ENCODE measurements at regions not wholly inside any gene's neighbourhood (a gene's known extent, or its start where the extent isn't known, plus 50 kb on each side); places are given as distances from the start of the nearest gene placed in this dataset.

GRCh38 chr9:117491491-117491890 is 76.6 kb upstream of the ASTN2 start:
- no peak for DNase-seq (ENCODE audit: low spot score, unreplicated experiment)
- peaks cover 36% of the 10 kb centered on the region for H3K4me1 Mint-ChIP-seq (ENCODE audit: low read depth)
- peak overlapping the region; percentile 56 for H3K27ac Mint-ChIP-seq
- H3K27me3 Mint-ChIP-seq, result peaks cover 18% of the 10 kb centered on the region
- H3K4me3 Mint-ChIP-seq (ENCODE audit: low read depth), result no peak overlapping the region
- H3K9me3 Mint-ChIP-seq (ENCODE audit: low read depth), result peaks cover 7% of the 10 kb centered on the region
- no peaks in the 10 kb centered on the region for H3K36me3 Mint-ChIP-seq (ENCODE audit: insufficient read depth)
- TF ChIP-seq CTCF (IDR thresholded peaks at IDR 0.05; ENCODE audit: unreplicated experiment), result no peak

GRCh38 chr9:117490199-117490598 is 75.3 kb upstream of the ASTN2 start:
- Mint-ChIP-seq H3K27ac (no peak overlapping the region), H3K4me1 (ENCODE audit: low read depth) (peaks cover 36% of the 10 kb centered on the region), H3K27me3 (peaks cover 13% of the 10 kb centered on the region), H3K4me3 (ENCODE audit: low read depth) (no peak overlapping the region), H3K36me3 (ENCODE audit: insufficient read depth) (no peaks in the 10 kb centered on the region), H3K9me3 (ENCODE audit: low read depth) (no peaks in the 10 kb centered on the region)
- TF ChIP-seq CTCF (IDR thresholded peaks at IDR 0.05; ENCODE audit: unreplicated experiment), result no peak
- no peak for DNase-seq (ENCODE audit: low spot score, unreplicated experiment)

GRCh38 chr9:117488659-117489058 is 73.8 kb upstream of the ASTN2 start:
- Mint-ChIP-seq H3K9me3 (ENCODE audit: low read depth) (no peaks in the 10 kb centered on the region), H3K4me3 (ENCODE audit: low read depth) (no peak overlapping the region), H3K36me3 (ENCODE audit: insufficient read depth) (no peaks in the 10 kb centered on the region), H3K4me1 (ENCODE audit: low read depth) (peaks cover 36% of the 10 kb centered on the region), H3K27me3 (peaks cover 12% of the 10 kb centered on the region), H3K27ac (no peak overlapping the region)
- no peak for DNase-seq (ENCODE audit: low spot score, unreplicated experiment)
- TF ChIP-seq CTCF (IDR thresholded peaks at IDR 0.05; ENCODE audit: unreplicated experiment), result no peak

- Mint-ChIP-seq H3K27ac (peak overlapping the region; percentile 67), H3K36me3 (ENCODE audit: insufficient read depth) (no peaks in the 10 kb centered on the region), H3K9me3 (ENCODE audit: low read depth) (no peaks in the 10 kb centered on the region), H3K4me3 (ENCODE audit: low read depth) (no peak overlapping the region), H3K4me1 (ENCODE audit: low read depth) (peaks cover 35% of the 10 kb centered on the region), H3K27me3 (peaks cover 17% of the 10 kb centered on the region)
- DNase-seq (ENCODE audit: low spot score, unreplicated experiment), result peak; percentile 82
- TF ChIP-seq CTCF (IDR thresholded peaks at IDR 0.05; ENCODE audit: unreplicated experiment), result peak; percentile 95
Measured at GRCh38 chr9:117487555-117488175, 72.8 kb upstream of the ASTN2 start.

- Mint-ChIP-seq H3K36me3 (ENCODE audit: insufficient read depth) (no peaks in the 10 kb centered on the region), H3K27me3 (peaks cover 23% of the 10 kb centered on the region), H3K27ac (no peak overlapping the region), H3K9me3 (ENCODE audit: low read depth) (no peaks in the 10 kb centered on the region), H3K4me3 (ENCODE audit: low read depth) (no peak overlapping the region), H3K4me1 (ENCODE audit: low read depth) (peaks cover 25% of the 10 kb centered on the region)
- no peak for DNase-seq (ENCODE audit: low spot score, unreplicated experiment)
- no peak for TF ChIP-seq CTCF (IDR thresholded peaks at IDR 0.05; ENCODE audit: unreplicated experiment)
Measured at GRCh38 chr9:117486426-117486825, 71.6 kb upstream of the ASTN2 start.
